ENCODE measurements at regions not wholly inside any gene's neighbourhood (a gene's known extent, or its start where the extent isn't known, plus 50 kb on each side); places are given as distances from the start of the nearest gene placed in this dataset.

GRCh38 chrX:144335402-144335801 is 451.5 kb downstream of the UBE2NL start:
- TF ChIP-seq CTCF (IDR thresholded peaks at IDR 0.05) (peak; percentile 31), EZH2 (IDR thresholded peaks at IDR 0.05) (no peak), EZH2phosphoT487 (IDR thresholded peaks at IDR 0.05) (no peak)
